ENCODE measurements at regions not wholly inside any gene's neighbourhood (a gene's known extent, or its start where the extent isn't known, plus 50 kb on each side); places are given as distances from the start of the nearest gene placed in this dataset.
"Not testable (repeated sequence)": the region's sequence is repeated elsewhere in the genome, so short reads cannot be mapped to it uniquely, and the experiment has no call there.

DNA sequence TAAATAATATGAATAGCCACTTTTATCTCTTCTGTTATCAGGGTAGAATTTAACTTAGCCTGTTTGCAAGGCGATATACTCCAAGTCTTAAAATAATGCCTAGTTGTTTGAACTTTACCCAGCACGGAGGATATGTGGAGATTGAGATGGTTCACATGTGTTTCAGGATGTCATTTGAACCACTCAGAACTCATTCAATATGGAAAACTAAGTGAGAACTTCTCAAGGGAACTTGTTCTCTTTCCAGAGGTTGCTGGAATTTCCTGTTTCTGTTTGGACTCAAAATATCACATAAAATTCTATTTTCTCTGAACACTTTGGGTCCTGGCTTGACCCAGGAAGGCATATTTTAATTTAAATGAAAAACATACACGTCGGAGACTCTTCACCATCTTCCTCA is 139.1 kb upstream of the MYO10 start:
- Histone ChIP-seq H3K27me3 (no peaks in the 10 kb centered on the region), H3K27ac (no peak overlapping the region), H3K4me3 (no peak overlapping the region), H3K36me3 (no peaks in the 10 kb centered on the region), H3K9me3 (no peaks in the 10 kb centered on the region), H3K4me1 (no peaks in the 10 kb centered on the region)
- DNase-seq (ENCODE audit: low spot score), result no peak
- TF ChIP-seq, protein P1, sequence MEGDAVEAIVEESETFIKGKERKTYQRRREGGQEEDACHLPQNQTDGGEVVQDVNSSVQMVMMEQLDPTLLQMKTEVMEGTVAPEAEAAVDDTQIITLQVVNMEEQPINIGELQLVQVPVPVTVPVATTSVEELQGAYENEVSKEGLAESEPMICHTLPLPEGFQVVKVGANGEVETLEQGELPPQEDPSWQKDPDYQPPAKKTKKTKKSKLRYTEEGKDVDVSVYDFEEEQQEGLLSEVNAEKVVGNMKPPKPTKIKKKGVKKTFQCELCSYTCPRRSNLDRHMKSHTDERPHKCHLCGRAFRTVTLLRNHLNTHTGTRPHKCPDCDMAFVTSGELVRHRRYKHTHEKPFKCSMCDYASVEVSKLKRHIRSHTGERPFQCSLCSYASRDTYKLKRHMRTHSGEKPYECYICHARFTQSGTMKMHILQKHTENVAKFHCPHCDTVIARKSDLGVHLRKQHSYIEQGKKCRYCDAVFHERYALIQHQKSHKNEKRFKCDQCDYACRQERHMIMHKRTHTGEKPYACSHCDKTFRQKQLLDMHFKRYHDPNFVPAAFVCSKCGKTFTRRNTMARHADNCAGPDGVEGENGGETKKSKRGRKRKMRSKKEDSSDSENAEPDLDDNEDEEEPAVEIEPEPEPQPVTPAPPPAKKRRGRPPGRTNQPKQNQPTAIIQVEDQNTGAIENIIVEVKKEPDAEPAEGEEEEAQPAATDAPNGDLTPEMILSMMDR (IDR thresholded peaks at IDR 0.05), result no peak

DNA sequence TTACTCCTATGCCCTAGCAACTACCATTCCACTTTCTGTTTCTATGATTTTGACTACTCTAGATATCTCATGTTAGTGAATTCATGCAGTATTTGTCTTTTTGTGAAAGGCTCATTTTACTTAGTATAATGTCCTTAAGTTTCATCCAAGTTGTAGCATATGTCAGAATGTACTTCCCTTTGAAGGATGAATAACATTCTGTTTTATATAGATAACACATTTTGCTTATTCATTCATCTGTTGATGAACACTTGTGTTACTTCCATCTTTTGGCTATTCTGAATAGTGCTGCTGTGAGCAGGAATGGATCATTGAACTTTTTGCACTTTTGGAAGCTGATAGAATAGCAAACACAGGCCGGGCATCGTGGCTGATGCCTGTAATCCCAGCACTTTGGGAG is 140.2 kb upstream of the MYO10 start:
- DNase-seq (ENCODE audit: low spot score), result no peak
- no peaks in the 10 kb centered on the region for H3K4me1 ChIP-seq
- H3K9me3 ChIP-seq, result no peaks in the 10 kb centered on the region
- no peaks in the 10 kb centered on the region for H3K27me3 ChIP-seq
- TF ChIP-seq, protein P1 (IDR thresholded peaks at IDR 0.05), result no peak
- no peak overlapping the region for H3K27ac ChIP-seq
- H3K4me3 ChIP-seq, result no peak overlapping the region
- no peaks in the 10 kb centered on the region for H3K36me3 ChIP-seq

DNA sequence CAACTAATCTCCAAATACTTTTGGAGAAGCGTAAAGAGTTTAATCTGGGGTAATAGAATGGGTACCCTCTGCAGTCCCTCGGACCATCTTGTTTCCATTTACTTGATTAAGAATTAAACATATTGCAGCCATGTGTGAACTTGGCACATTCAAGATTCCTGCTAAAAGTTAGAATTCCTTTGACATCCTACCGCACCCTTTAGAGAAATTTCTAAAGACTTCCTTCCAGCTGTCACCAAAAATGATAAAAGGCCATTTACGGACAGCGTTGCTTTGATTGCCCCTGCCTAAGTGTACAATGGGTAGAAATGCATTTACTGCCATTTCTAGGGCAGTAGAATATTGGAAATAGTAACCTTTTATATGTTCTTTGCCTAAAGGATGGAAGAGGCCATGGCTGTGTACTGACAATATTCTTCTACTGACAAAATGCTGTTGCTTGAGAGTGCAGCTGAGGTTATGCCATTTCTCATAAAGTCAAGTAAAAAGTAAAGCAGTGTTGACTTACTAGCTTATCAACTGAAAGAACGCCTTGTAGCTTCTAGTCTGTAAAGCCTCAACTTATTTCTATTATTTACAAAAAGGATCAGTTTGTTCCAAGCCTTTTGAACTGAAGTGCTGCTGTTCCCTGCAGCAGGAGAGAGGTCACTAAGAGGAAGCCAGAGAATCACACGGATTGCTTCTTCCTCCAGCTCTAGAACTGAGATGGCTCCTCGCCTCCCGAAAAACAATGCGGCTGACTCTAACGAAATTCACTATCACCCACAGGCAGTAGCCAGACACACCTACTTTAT is 139.8 kb upstream of the BASP1 start:
- H3K4me3 ChIP-seq, result no peak overlapping the region
- H3K27ac ChIP-seq, result no peak overlapping the region
- H3K4me1 ChIP-seq, result no peaks in the 10 kb centered on the region
- TF ChIP-seq, protein P1 (IDR thresholded peaks at IDR 0.05), result no peak
- no peaks in the 10 kb centered on the region for H3K9me3 ChIP-seq
- no peak for DNase-seq (ENCODE audit: low spot score)
- H3K27me3 ChIP-seq, result no peaks in the 10 kb centered on the region
- H3K36me3 ChIP-seq, result no peaks in the 10 kb centered on the region

DNA sequence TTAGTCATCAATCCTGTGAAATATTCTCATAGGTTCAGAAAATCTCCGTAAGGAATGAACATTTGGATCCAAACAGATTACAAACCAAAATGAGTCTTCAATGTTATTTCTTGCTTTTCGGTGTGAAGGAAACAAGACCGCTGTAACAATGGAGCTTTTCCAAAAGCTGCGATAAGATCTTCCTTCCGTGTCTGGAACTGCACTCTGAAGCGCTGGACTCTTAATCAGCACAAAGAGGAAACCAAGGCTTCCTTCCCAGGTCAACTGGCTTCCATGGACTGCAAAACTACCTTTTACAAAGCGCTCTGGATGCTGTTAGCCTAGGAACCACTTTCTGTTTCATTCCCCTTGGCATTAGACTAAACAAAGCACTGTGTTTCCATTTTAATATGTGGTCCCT is 137.9 kb upstream of the BASP1 start:
- Histone ChIP-seq H3K27ac (peak overlapping the region in 1 of 2 donors; percentile 0), H3K9me3 (no peaks in the 10 kb centered on the region), H3K27me3 (no peaks in the 10 kb centered on the region), H3K4me1 (no peaks in the 10 kb centered on the region), H3K36me3 (no peaks in the 10 kb centered on the region), H3K4me3 (no peak overlapping the region)
- TF ChIP-seq, protein P1 (IDR thresholded peaks at IDR 0.05), result no peak
- no peak for DNase-seq (ENCODE audit: low spot score)

DNA sequence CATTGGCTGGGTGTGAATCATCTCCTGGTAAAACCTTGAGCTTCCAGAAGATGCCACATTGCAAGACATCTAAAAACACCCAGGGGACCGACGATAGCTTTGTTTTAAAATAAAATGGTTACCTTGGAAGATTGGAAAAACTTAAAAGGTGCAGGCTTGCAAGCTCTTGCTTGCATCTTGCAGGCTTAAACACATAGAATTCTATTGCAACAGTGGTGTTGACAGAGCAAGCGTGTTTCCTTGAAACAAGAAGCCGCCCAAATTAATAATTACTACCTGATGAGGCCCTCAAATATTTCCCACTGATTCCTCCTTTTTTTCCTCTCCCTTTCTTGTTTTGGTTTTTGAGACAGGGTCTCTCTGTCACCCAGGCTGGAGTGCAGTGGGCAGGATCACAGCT is 137.1 kb upstream of the BASP1 start:
- Histone ChIP-seq H3K4me3 (no peak overlapping the region), H3K4me1 (no peaks in the 10 kb centered on the region), H3K27me3 (no peaks in the 10 kb centered on the region), H3K27ac (no peak overlapping the region), H3K36me3 (no peaks in the 10 kb centered on the region), H3K9me3 (no peaks in the 10 kb centered on the region)
- no peak for DNase-seq (ENCODE audit: low spot score)
- TF ChIP-seq, protein P1 (IDR thresholded peaks at IDR 0.05), result no peak

DNA sequence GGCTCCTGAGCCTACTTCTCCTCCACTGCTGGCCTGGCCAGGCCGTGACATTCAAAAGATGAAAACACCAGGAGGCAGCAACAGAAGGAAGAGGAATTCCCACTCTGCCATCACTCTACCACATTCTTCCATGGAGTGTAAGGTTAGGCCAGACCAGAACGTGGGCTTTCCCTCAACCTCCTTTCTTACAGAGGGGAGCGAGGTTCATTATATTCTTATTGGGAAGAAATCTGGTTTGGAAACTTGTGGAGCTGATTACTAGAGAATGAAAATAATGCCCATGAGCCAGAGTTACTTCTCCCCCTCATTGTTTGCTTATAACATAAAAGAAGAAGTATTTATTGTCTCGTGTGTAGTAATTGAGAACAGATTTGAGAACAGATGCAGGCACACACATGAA is 136.3 kb upstream of the BASP1 start:
- H3K36me3 ChIP-seq, result no peaks in the 10 kb centered on the region
- H3K27me3 ChIP-seq, result no peaks in the 10 kb centered on the region
- TF ChIP-seq, protein P1 (IDR thresholded peaks at IDR 0.05), result no peak
- no peak overlapping the region for H3K4me3 ChIP-seq
- no peak for DNase-seq (ENCODE audit: low spot score)
- no peak overlapping the region for H3K27ac ChIP-seq
- H3K4me1 ChIP-seq, result no peaks in the 10 kb centered on the region
- no peaks in the 10 kb centered on the region for H3K9me3 ChIP-seq

DNA sequence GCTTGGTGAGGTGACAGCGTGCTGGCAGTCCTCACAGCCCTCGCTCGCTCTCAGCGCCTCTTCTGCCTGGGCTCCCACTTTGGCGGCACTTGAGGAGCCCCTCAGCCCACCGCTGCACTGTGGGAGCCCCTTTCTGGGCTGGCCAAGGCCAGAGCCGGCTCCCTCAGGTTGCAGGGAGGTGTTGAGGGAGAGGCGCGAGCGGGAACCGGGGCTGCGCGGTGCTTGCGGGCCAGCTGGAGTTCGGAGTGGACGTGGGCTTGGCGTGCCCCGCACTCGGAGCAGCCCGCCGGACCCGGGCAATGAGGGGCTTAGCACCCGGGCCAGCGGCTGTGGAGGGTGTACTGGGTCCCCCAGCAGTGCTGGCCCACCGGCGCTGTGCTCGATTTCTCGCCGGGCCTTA is 134.2 kb upstream of the BASP1 start:
- not testable (repeated sequence) for H3K27ac ChIP-seq; H3K4me1 ChIP-seq; H3K36me3 ChIP-seq; H3K9me3 ChIP-seq; H3K4me3 ChIP-seq; DNase-seq (ENCODE audit: low spot score); H3K27me3 ChIP-seq

All from right atrium auricular region (tissue), 2 donors.